ENCODE measurements at regions not wholly inside any gene's neighbourhood (a gene's known extent, or its start where the extent isn't known, plus 50 kb on each side); places are given as distances from the start of the nearest gene placed in this dataset.

- TF ChIP-seq EZH2 (IDR thresholded peaks at IDR 0.05; ENCODE audit: borderline replicate concordance, low read length) (no peak), CTCF (IDR thresholded peaks at IDR 0.05; ENCODE audit: low read length) (no peak)
Measured at GRCh38 chr5:40414922-40415321, 264.8 kb upstream of the PTGER4 start.
